Urothelium cell line (cell line): ENCODE measurements at regions not wholly inside any gene's neighbourhood (a gene's known extent, or its start where the extent isn't known, plus 50 kb on each side); places are given as distances from the start of the nearest gene placed in this dataset.

ENCODE experiments used
- DNase-seq: peaks from one replicate; pipeline ENCODE4 v3.0.0; 2011; ENCODE audit warnings: low spot score, mixed read lengths
- FAIRE-seq: peaks from 2 replicates; lab custom pipeline; 2011; peaks lifted over from hg19 to GRCh38; lab: Jason Lieb, UNC

DNA sequence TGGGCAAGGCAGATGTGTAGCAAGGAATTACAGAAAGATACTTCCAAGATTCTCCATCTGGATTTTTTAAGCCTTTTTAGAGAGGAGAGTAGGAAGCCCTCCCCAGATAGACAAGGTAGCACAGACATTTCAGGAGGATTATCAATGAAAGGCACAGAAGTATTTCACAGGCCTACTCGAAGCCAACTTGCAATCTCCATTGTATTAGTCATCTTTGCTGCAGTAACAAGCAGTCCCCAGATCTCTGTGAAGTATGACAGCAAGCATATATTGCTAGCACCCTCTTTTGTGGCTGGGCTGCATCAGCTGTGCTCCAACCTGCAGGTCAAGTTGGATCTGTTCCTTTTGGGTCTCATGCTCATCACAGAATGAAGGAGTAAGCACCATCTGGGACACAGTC, 101.6 kb downstream of the MAF start:
- FAIRE-seq: no peak

DNA sequence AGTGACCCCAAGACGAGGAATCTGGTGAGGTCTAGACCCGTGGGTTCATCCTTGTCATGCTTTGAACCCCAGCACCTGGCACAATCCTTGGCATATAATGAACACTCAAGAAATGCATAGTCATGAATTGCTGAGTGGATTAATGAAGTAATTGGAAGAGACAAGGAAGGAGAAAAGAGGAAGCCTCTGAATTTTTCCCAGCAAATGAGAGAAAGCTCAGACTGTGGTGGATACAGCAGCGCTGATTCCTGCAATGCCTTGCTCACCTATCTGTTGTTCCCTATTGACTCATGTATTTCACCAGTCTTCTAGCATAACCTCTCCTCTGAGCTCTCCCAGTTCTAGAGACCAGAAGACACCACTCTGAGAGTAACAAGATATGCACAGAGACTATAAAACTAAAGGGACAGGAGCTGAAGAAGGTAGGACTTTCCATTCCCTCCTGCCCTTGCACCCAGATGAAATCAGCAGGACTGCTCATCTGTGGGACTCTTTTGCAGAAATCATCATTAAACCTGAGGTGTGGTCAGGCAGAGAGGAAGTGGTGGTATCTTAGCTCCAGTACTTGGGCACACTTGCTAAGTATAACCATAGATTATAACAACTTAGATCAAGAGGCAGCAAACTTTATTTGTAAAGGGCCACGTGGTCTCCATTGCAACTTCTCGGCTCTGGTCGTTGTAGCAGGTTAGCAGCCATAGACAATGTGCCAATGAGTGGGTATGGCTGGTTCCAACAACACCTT, 102.8 kb downstream of the MAF start:
- FAIRE-seq: no peak
- DNase-seq: no peak

More for the DNA sequence above, 101.6 kb downstream of the MAF start:
- no peak for DNase-seq

DNA sequence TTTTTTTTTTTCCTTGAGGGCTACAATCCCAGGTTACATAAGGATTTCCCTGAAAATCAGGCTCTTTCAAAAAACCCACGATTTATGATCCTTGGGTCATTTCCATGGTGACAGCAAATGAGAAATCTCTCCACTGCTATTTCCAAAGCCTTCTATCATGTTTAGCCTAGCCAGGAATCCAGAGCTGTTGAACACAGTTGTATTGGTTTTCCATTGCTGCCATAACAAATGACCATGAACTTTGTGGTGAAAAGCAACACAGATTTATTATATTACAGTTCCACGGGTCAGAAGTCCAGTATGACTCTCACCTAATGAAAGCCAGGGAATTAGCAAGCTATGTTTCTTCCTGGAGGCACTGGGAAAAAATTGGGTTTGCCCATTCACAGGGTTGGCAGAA, 106.6 kb downstream of the MAF start:
- FAIRE-seq: no peak
- no peak for DNase-seq

DNA sequence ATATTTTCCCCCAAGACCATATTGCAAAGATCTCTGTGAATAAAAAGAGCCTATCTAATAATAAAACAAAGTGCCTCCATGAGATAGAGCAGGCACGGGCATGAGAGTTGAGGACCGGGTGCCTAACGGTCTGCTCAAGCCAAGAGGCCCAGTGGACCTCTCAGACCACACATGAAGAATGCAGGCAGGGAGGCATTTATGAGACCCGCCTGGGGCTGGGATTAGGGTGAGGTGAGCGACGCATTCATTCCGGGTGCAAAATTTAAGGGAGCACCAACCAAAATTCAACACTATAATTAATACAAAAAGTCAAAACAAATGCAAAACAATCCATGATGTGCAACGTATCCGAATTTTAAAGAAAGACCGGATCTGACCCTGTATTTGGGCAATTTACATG, 108.5 kb downstream of the MAF start:
- FAIRE-seq (no peak), DNase-seq (no peak)

DNA sequence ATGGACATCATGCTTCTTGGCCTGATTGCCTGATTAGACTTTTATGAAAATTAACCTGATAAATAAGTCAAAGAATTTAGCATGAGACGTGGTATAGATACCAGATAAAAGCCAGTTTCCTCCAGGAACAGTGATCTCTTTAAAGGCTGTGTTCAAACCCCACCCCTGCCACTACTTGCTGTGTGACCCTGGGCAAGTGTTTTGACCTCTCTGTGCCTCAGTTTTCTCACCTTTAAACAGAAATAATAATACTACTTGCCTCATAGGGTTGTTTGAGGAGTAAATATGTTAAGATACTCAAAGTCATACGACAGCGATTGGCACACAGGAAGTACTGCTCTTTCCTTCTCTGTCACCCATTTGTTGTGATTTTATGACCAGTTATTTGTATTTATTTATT, 115.5 kb downstream of the MAF start:
- no peak for DNase-seq
- FAIRE-seq: no peak

DNA sequence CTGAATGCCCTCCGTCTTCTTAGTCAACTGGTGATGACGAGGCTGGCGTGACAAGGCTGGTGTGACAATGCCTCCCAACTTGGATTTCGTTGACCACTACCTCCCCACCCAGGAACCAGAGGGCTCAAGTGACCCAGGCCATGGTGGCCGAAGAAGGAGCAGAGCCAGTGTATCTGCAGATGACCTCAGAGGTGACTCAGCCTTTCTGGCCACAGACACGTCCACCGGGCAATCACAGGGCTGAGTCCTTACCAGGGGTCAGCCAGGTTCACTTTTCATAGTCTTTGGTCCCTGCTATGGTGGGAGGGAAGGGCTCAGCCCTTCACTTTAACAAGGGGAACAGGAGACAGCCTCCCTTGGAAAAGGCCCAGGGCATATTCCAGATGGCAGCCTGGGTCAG, 116.3 kb downstream of the MAF start:
- no peak for DNase-seq
- FAIRE-seq: no peak

DNA sequence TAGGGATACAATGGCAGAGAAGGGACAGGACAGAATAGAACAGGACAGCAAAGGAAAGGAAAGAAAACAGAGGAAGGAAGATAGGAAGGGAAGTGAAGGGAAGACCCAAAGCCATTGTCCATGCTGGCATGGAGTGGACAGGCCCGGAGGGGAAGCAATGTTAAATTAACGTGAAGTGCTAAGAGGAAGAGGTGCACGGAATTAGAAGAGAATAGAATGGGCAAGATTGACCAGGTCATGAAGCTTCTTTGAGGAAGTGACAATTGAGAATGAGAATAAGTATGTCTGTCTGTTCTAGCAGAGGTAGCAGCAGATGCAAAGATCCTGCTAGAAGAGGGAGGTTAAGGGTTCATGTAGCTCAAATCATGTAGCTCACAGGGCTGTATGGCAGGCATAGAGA, 117.2 kb downstream of the MAF start:
- peak; percentile 69 for FAIRE-seq
- no peak for DNase-seq

DNA sequence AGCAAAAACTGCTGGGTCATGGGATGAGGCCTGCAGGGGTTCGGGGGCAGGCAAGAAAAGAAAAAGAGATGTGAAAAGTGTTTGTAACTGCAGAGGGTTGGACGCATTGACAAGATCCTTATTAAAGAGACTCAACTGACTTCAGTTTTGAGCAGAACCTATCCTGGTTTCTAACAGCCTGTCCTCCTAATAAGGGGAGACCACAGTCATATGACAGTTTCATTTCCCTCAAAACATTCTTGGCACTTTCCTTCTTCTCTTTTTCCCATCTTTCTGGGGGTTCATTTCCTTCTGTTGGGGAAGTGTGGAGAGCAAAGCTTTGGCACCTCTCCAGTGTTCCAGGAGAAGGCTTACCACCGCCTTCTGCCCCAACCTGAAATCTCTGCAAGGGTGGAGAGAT, 118.5 kb downstream of the MAF start:
- FAIRE-seq (no peak), DNase-seq (no peak)

DNA sequence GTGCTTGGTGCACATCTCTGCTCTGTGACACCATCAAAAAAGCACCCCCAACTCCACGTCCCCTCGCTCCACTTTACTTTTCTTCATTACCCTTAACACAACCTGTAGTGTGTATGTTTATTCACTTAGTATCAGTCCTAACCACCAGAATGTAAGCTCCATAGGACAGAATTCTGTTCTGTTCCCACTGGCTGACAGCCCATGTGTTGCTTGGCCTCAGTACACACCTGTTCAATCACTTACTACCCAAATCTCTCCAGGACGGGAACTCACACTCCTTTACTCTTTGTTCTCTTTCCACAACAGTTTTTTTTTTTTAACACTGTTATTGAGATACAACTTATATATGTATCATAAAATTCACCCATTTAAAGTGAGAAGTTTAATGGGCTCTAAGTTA, 119.6 kb downstream of the MAF start:
- DNase-seq (no peak), FAIRE-seq (no peak)

DNA sequence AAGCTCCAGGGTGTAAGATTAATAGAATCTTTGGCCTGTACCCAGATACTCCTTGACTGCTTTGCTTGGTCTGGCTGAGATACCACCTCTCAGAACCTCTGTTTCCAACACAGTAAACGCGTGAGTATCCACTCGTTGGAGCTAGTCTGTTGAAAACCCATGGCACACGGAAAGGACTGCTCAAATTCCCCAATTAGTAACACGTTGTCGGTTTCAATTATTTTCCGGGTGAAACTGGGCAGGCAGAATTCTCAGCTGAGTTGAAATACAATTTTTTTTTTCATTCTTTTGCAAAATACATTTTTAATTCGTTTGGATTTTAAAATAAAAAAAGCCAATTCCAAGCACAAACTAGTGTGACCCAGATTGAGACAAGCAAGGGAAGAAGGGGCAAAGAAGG, 120.5 kb downstream of the MAF start:
- FAIRE-seq: no peak

DNA sequence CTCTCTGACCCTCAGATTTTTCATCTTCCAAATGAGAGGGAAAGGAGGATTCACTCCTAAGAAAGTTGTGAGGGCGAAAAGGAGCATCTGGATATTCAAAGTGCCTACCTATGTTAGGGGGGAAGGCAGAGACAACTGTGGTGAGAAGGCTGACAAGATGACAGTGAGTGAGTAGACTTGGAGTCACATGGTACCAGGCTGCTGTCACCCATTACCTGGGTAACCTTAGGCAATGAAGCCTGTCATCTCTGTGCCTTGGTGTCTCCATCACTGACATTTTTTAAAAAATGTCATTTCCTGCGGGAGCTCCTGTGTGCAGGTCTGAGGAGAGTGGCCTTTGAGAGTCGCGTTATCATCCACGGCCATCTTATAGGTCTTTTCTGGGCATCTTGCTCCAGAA, 124.0 kb downstream of the MAF start:
- no peak for FAIRE-seq

More for the DNA sequence above, 120.5 kb downstream of the MAF start:
- no peak for DNase-seq

DNA sequence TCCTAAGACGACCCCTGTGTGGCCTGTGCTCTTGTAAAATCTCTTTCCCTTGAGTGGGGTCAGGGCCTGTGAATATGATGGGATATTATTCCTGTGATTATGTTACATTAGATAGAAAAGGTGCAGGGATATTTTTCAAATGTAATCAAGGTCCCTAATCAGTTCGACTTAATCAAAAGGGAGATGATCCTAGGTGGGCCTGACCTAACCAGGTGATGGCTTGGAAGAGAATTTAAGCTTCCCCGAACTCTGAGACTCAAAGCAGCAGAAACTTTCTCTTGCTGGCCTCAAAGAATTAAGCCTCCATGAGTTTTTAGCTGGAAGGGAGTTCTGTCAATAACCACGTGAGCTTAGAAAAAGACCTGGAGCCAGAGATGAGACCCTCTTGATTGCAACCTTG, 124.7 kb downstream of the MAF start:
- DNase-seq (no peak), FAIRE-seq (no peak)

More for the DNA sequence above, 124.0 kb downstream of the MAF start:
- no peak for DNase-seq

DNA sequence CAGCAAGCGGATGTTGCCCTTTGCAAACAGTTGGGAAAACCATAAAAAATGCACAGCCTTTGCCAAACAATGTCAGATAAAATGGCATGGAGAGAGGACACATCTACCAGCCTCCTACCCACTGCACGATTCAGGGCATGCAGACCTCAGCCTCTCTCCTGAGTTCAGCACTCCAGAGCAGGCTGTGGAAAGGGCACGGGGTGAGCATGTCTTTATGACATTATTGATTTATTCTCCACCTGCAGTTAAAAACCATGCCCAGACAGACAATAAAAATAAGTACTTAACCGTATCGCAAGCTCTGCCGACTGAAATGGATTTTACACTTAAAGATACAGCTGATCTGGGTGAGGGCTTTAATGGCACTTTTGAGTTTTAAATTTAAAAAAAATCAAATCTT, 127.1 kb downstream of the MAF start:
- FAIRE-seq: no peak
- DNase-seq: no peak

DNA sequence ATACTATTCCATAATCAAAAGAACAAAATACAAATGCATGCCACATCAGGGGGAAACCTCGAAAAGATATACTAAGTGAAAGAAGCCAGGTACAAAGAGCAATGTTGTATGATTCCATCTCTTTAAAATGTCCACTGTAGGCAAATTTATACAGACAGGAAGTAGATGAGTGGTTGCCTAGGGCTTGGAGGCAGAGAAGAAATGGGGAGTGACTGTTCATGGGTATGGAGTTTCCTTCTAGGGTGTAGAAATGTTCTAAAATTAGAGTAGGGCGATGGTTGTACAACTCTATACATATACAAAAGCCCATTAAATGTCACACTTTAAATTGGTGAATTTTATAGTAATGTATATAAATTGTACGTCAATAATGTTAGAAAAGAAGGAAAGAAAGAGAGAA, 128.1 kb downstream of the MAF start:
- FAIRE-seq: no peak
- DNase-seq: no peak

DNA sequence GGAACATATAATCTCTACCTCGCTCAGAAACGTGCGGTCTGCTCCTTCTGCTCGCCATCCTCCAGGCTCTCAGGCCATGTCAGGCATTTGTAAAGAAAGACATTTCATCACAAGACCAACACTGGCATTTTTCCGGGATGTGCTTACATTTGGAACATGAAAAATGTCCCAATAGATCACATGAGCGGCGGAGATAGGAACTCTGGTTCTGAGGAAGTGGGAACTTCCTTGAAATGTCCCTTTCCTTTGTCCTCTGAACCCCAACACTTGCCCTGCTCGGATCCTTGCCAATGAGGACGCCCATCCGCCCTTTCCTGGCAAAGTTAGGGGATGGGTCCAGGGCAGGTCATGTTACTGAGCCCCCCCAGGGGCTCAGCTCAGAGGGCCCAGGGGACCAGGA, 130.5 kb downstream of the MAF start:
- FAIRE-seq: no peak

DNA sequence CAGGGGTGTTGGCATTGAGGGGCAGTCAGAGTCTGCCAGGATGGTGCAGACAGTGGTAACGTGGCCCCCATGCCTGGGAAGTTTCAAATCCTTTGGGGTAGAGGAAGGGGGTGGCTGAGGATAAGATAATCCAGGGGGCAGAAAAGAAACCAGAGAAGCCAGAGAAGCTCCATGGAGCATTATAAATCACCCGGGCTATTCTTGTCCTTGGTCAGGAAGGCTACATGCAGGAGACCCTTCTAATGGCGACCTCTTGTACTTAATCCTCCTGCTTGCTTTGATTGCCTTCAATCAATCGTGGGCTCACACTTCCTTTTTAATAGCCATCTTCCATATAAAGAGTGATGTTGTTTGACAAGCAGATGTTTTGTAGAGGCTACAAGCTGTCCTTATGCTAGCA, 131.9 kb downstream of the MAF start:
- peak; percentile 35 for FAIRE-seq
- no peak for DNase-seq

More for the DNA sequence above, 130.5 kb downstream of the MAF start:
- no peak for DNase-seq

DNA sequence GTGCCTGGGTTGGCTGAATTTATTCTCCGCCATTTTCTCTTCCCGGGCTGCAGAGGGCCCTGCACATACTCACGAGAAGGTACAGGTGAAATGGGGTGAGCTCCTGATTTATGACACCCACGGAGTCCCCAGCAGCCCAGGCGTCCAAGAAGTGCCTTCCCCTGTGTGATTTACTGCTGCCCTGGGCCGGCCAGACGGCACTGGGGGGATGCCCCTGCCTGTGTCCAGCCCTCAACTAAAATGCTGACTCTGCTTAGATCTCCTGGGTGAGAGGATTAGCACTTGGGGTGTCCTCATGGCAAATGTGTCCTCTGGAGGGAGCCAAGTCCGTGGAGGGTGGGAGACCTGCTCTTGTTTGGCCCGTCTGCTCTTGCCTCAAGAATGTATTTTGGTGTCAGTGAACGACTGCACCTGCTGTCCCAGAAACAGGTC, 132.4 kb downstream of the MAF start:
- DNase-seq: no peak

DNA sequence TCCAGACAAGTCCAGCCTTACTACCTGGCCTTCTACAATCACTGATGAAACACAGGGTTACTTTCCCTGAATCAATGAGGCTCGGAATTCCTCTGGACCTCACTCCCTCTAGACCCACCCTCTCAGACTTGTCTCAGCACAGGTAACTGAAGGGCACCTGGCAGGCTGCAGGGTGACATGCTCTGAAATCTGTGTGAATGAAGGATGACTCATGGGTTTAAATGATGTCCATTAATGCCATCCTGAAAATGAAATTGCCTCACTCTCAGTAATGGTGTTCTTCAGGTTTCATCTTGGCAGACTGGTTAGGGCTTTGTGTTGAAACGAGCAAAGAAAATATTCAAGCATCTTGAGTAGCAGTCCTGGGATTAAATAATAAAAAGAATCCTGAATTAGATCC, 134.4 kb downstream of the MAF start:
- FAIRE-seq: no peak
- DNase-seq: no peak

More for the DNA sequence above, 132.4 kb downstream of the MAF start:
- FAIRE-seq: no peak

DNA sequence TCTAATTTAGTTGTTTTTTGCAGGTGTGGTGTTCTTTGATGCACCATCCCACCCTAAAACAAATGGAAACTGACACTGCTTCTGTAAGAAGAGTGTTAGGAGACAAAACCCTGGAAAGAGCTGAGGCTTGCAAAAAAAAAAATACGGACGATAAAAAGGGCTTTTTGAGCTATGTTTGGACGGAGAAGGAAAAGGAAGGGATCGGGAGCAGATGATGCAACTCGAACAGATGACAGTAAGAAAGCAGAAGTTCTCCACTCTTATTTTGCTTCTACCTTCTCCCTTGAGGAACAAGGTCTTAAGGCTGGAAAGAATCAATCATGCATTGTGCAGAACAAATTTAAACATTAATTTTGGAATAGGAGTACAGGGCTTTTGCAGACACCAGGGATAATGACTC, 136.7 kb downstream of the MAF start:
- FAIRE-seq: no peak
- no peak for DNase-seq

DNA sequence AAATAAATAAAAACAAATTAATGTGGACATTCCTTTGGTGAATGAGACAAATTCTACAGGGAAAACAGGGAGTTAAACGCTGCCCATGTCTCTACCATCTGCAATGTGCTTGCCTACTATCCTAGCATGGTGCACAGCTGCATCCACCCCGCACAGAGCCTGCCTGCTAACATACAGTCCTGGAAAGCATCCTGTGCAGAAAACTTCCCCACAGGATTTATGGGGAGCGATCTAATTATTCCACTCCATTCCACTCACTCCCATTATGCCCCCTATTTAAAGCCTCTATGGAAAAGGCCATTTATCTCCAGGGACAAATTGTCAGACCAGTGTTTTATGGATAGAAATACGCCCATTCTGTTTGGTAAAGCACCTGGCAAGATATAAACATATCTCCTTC, 144.5 kb downstream of the MAF start:
- FAIRE-seq: no peak

DNA sequence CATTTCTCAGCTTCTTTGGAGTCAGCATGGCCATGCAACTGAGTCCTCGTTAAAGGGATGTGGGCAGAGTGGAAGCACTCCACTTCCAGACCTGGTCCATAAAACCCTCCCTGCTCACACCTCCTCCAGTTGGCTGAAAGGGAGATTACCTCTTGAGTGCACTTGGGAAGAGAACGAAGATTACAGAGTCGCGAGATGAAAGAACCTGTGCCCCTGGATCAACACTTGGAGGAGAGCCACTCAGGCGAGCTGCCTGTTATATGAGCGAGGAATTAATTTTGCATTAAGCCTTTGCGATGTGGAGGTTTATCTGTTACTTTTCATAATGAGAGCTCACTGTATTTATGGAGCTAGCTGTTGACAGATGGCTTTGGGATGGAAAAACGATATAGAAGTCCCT, 147.9 kb downstream of the MAF start:
- FAIRE-seq (no peak), DNase-seq (no peak)

More for the DNA sequence above, 144.5 kb downstream of the MAF start:
- DNase-seq: no peak

DNA sequence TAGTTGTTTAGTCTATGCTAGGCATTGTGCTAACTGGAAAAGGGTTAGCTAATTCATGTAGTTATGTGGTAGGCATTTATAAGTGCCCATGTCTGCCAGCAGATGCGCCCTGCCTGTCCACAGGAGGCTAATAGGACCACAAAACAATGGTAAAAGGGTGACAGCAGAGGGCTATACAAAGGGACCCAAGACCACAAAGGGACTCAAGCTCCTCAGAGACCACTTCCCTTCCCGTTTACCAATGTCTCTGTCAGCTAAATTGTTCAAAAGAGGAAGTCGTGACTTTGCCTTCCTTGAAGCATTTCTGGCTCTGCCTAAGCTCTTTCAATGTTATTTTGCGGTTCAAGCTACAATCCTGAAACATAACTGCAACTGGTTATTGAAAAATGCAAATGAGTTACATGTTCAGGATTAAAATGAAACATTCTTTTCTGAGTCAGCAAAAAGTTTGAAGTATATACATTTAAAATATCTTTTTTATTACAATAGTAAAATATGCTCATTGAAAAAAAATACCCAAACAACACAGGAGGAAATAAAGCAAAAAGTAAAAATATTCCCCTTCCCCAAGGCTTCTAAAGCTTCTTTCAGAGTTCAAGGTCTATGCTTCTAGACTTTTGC, 149.2 kb downstream of the MAF start:
- no peak for DNase-seq
- no peak for FAIRE-seq

DNA sequence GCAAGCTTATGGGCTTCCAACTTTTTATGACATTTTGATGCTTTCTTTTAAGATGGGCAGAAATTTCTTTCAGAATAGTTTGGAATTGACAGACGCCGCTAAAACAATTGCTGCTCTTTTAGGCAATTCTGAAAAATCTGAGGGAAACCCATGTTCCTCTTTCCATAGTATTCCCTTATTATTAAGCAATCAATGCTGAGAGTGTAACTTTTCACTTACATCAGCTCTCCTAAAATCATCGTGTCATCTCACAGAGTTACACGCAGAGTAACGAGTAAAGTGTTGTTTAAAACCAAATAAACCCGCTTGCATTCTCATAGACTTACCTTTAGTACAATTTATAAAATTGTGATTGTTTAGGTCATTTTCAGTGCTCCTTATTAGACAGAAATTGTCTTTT, 150.6 kb downstream of the MAF start:
- DNase-seq: no peak
- FAIRE-seq: no peak
